GM12878 (cell line): ENCODE measurements at regions not wholly inside any gene's neighbourhood (a gene's known extent, or its start where the extent isn't known, plus 50 kb on each side); places are given as distances from the start of the nearest gene placed in this dataset.

Source experiments
- CHD2 ChIP-seq: IDR thresholded peaks from 2 replicates; pipeline ENCODE4 v1.6.1; 2011; ENCODE audit warnings: low read depth, low read length, improper control_type of control experiment, borderline replicate concordance
- GATAD2B ChIP-seq: fragments of 450-650 bp; conservative IDR thresholded peaks from 2 replicates; pipeline ENCODE4 v1.6.1; 2017; ENCODE audit warnings: low read depth, mild to moderate bottlenecking, moderate library complexity
- HDAC2 ChIP-seq: fragments of 200-600 bp; sonication (generic); IDR thresholded peaks from 2 replicates; pipeline ENCODE4 v1.6.1; 2017
- JUND ChIP-seq: IDR thresholded peaks from 2 replicates; pipeline ENCODE4 v1.6.1; 2012; ENCODE audit warnings: low read depth, mild to moderate bottlenecking, low read length, improper control_type of control experiment, moderate library complexity
- MEF2B ChIP-seq: fragments of 450-650 bp; IDR thresholded peaks from 2 replicates; pipeline ENCODE4 v1.6.1; 2018; ENCODE audit warnings: mild to moderate bottlenecking, moderate library complexity; ENCODE audit not compliant: partially characterized antibody, poor library complexity, severe bottlenecking
- NBN ChIP-seq: fragments of 450-650 bp; IDR thresholded peaks from 2 replicates; pipeline ENCODE4 v1.6.1; 2016
- POLR2AphosphoS5 ChIP-seq: IDR thresholded peaks from 2 replicates; pipeline ENCODE4 v1.6.1; 2011; ENCODE audit warnings: mild to moderate bottlenecking, low read length, inconsistent platforms
- RAD51 ChIP-seq: fragments of 450-650 bp; IDR thresholded peaks from 2 replicates; pipeline ENCODE4 v1.6.1; 2016; ENCODE audit warnings: moderate library complexity, mild to moderate bottlenecking, inconsistent platforms
- RELA ChIP-seq: fragments of 450-650 bp; IDR thresholded peaks from 2 replicates; pipeline ENCODE4 v1.8.0; 2014; ENCODE audit warnings: borderline replicate concordance; ENCODE audit not compliant: partially characterized antibody
- YBX1 ChIP-seq: fragments of 450-650 bp; IDR thresholded peaks from 2 replicates; pipeline ENCODE4 v1.6.1; 2016; ENCODE audit warnings: antibody characterized with exemption
- TF ChIP-seq, protein P1 (sequence below): fragments of 450-650 bp; formaldehyde crosslinking; IDR thresholded peaks from 2 replicates; pipeline ENCODE4 v1.5.0; 2022; ENCODE audit warnings: mild to moderate bottlenecking, missing genetic modification characterization
- TF ChIP-seq, protein P2 (sequence below): fragments of 450-650 bp; IDR thresholded peaks from 2 replicates; pipeline ENCODE4 v1.6.1; 2016; ENCODE audit warnings: mild to moderate bottlenecking

DNA sequence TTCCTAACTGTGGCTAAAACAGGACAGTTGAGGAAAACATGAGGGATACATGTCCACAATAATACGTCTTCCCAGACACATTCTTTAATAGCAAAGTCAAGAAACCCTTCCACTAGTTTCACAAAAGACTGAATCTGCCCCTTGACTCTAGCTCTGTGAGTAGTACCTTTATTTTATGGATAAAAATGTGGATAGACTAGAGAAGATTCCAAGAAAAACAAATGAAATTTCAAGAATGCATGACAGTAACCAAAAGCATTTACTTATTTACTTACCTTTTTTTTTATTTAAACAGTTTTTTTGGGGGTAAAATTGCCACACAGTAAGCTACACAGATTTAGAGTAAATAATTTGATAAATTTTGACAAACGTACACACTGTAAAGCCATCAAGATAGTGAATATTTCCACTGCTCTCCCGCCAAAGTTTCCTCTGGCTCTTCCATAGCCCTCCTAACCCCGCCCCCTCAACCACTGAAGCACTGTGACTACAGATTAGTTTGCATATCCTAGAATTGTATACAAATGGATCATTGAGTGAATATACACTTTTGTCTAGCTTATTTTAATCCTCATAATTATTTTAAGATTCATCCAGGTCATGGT lies 420.4 kb upstream of the ZMIZ1 start (continued):
- TF ChIP-seq, protein P1, sequence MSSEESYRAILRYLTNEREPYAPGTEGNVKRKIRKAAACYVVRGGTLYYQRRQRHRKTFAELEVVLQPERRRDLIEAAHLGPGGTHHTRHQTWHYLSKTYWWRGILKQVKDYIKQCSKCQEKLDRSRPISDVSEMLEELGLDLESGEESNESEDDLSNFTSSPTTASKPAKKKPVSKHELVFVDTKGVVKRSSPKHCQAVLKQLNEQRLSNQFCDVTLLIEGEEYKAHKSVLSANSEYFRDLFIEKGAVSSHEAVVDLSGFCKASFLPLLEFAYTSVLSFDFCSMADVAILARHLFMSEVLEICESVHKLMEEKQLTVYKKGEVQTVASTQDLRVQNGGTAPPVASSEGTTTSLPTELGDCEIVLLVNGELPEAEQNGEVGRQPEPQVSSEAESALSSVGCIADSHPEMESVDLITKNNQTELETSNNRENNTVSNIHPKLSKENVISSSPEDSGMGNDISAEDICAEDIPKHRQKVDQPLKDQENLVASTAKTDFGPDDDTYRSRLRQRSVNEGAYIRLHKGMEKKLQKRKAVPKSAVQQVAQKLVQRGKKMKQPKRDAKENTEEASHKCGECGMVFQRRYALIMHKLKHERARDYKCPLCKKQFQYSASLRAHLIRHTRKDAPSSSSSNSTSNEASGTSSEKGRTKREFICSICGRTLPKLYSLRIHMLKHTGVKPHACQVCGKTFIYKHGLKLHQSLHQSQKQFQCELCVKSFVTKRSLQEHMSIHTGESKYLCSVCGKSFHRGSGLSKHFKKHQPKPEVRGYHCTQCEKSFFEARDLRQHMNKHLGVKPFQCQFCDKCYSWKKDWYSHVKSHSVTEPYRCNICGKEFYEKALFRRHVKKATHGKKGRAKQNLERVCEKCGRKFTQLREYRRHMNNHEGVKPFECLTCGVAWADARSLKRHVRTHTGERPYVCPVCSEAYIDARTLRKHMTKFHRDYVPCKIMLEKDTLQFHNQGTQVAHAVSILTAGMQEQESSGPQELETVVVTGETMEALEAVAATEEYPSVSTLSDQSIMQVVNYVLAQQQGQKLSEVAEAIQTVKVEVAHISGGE: no peak
- TF ChIP-seq HDAC2 (no peak), RELA (no peak), RAD51 (no peak), NBN (no peak), CHD2 (no peak), MEF2B (no peak), YBX1 (no peak), POLR2AphosphoS5 (no peak), GATAD2B (no peak), JUND (no peak)
- TF ChIP-seq, protein P2, sequence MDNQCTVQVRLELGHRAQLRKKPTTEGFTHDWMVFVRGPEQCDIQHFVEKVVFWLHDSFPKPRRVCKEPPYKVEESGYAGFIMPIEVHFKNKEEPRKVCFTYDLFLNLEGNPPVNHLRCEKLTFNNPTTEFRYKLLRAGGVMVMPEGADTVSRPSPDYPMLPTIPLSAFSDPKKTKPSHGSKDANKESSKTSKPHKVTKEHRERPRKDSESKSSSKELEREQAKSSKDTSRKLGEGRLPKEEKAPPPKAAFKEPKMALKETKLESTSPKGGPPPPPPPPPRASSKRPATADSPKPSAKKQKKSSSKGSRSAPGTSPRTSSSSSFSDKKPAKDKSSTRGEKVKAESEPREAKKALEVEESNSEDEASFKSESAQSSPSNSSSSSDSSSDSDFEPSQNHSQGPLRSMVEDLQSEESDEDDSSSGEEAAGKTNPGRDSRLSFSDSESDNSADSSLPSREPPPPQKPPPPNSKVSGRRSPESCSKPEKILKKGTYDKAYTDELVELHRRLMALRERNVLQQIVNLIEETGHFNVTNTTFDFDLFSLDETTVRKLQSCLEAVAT: no peak
